HCT116 (cell line): ENCODE measurements at regions not wholly inside any gene's neighbourhood (a gene's known extent, or its start where the extent isn't known, plus 50 kb on each side); places are given as distances from the start of the nearest gene placed in this dataset.

ENCODE experiments used
- ATAC-seq: fragments of 200-7000 bp; cut with Tn5 transposase; 2 replicates; pipeline ENCODE4 v1.9.1; 2020; ENCODE audit warnings: mild to moderate bottlenecking, moderate library complexity
- BruUV-seq: library from RNA; stranded (reverse); fragments of 400-500 nt; replicated peaks from 2 replicates; lab custom pipeline; 2021; lab: Mats Ljungman, UMichigan
- CTCF ChIA-PET: fragments of 300-600 bp; sonication (Branson Sonifier 250); formaldehyde crosslinking; loops from one replicate; lab custom pipeline; 2021; ENCODE audit warnings: antibody characterized with exemption; lab: Charles Lee
- POLR2A ChIA-PET: fragments of 300-600, 350-600 bp; sonication (Branson Sonifier 250); formaldehyde crosslinking; loops from one replicate; lab custom pipeline; 2021; ENCODE audit warnings: antibody characterized with exemption; lab: Charles Lee
- RAD21 ChIA-PET, 2 experiments: fragments of 300-600 bp; sonication (Branson Sonifier 250); formaldehyde crosslinking; loops; one replicate each; lab custom pipeline; 2023; ENCODE audit warnings: low total read pairs in 2 of 2; ENCODE audit not compliant: uncharacterized antibody in 2 of 2, unreplicated experiment in 2 of 2, low non-redundant PET in 1 of 2; lab: Charles Lee
- DNase-seq: peaks from one replicate; pipeline ENCODE4 v3.0.0-alpha.2; 2010; ENCODE audit warnings: low read depth, low spot score
- H2AFZ ChIP-seq: fragments of 200-600 bp; shearing (Covaris generic), sonication (generic); 2 replicates; pipeline ENCODE4 v1.6.1; 2017; ENCODE audit warnings: low read depth, mixed run types, mixed read lengths, antibody characterized with exemption, low read length; ENCODE audit not compliant: poor library complexity, severe bottlenecking
- H3K27ac ChIP-seq: 2 replicates; pipeline ENCODE4 v1.5.1; 2012; ENCODE audit warnings: low read depth, low read length
- H3K27me3 ChIP-seq: fragments of 200-600 bp; sonication (generic); 2 replicates; pipeline ENCODE4 v1.6.1; 2016; ENCODE audit warnings: mixed run types, low read length, mixed read lengths; ENCODE audit not compliant: insufficient read depth
- H3K36me3 ChIP-seq, 2 experiments: fragments of 200-500 bp in 1 of 2; fragments of 200-600 bp in 1 of 2; sonication (Bioruptor generic) in 1 of 2; sonication (generic) in 1 of 2; 2 replicates each; pipeline versions ENCODE4 v1.5.1 to v1.6.1; 2014 to 2016; ENCODE audit warnings: low read length in 2 of 2, inconsistent platforms in 1 of 2, mixed read lengths in 1 of 2, mixed run types in 1 of 2; ENCODE audit not compliant: insufficient read depth in 2 of 2, control insufficient read depth in 1 of 2
- H3K4me1 ChIP-seq, 2 experiments: fragments of 200-600 bp in 1 of 2; sonication (generic) in 1 of 2; 2 replicates each; pipeline versions ENCODE4 v1.5.1 to v1.6.1; 2012 to 2017; ENCODE audit warnings: low read length in 2 of 2, inconsistent platforms in 1 of 2, mild to moderate bottlenecking in 1 of 2, mixed read lengths in 1 of 2, mixed run types in 1 of 2, moderate library complexity in 1 of 2; ENCODE audit not compliant: insufficient read depth in 2 of 2, control insufficient read depth in 1 of 2
- H3K4me2 ChIP-seq: fragments of 200-600 bp; sonication (generic); 2 replicates; pipeline ENCODE4 v1.6.1; 2017; ENCODE audit warnings: mixed run types, low read length, mixed read lengths
- H3K4me3 ChIP-seq, 2 experiments: fragments of 200-600 bp in 1 of 2; sonication (generic) in 1 of 2; replicated peaks in 1 of 2; 2 replicates each; pipeline ENCODE4 v1.5.1; 2011 to 2016; ENCODE audit warnings: low read length in 2 of 2, control low read depth in 1 of 2, low read depth in 1 of 2, mild to moderate bottlenecking in 1 of 2, mixed read lengths in 1 of 2, mixed run types in 1 of 2
- H3K79me2 ChIP-seq: fragments of 200-600 bp; sonication (generic); 2 replicates; pipeline ENCODE4 v1.6.1; 2017; ENCODE audit warnings: mild to moderate bottlenecking, mixed run types, low read length, moderate library complexity, mixed read lengths; ENCODE audit not compliant: insufficient read depth
- H3K9ac ChIP-seq: fragments of 200-600 bp; sonication (generic); 2 replicates; pipeline ENCODE4 v1.6.1; 2016; ENCODE audit warnings: low read length, mixed read lengths
- H3K9me2 ChIP-seq: fragments of 200-600 bp; sonication (generic), shearing (Covaris generic); 2 replicates; pipeline ENCODE4 v1.6.1; 2017; ENCODE audit warnings: mixed run types, mild to moderate bottlenecking, moderate library complexity; ENCODE audit not compliant: insufficient read depth
- H3K9me3 ChIP-seq, 2 experiments: fragments of 200-500 bp in 1 of 2; fragments of 200-600 bp in 1 of 2; sonication (Bioruptor generic) in 1 of 2; sonication (generic) in 1 of 2; 2 replicates each; pipeline ENCODE4 v1.6.1; 2014 to 2017; ENCODE audit warnings: low read length in 2 of 2, mixed read lengths in 2 of 2, inconsistent platforms in 1 of 2, low read depth in 1 of 2, mild to moderate bottlenecking in 1 of 2, mixed run types in 1 of 2, moderate library complexity in 1 of 2; ENCODE audit not compliant: control insufficient read depth in 1 of 2, insufficient read depth in 1 of 2
- H4K20me1 ChIP-seq: fragments of 200-600 bp; sonication (generic), shearing (Covaris generic); 2 replicates; pipeline ENCODE4 v1.6.1; 2017; ENCODE audit warnings: mixed run types, mild to moderate bottlenecking, moderate library complexity; ENCODE audit not compliant: insufficient read depth
- ATF3 ChIP-seq: IDR thresholded peaks from 2 replicates; pipeline ENCODE4 v1.6.1; 2012
- CBX3 ChIP-seq: IDR thresholded peaks from 2 replicates; pipeline ENCODE4 v1.6.1; 2012; ENCODE audit warnings: low read depth
- CEBPB ChIP-seq: IDR thresholded peaks from 2 replicates; pipeline ENCODE4 v1.6.1; 2012; ENCODE audit warnings: low read depth
- CTCF ChIP-seq, 3 experiments: fragments of 200-600 bp in 1 of 3; sonication (generic) in 1 of 3; IDR thresholded peaks in 2 of 3; conservative IDR thresholded peaks in 1 of 3; 2 replicates each; pipeline ENCODE4 v1.5.1; 2012 to 2017; ENCODE audit warnings: low read depth in 2 of 3, low read length in 2 of 3, antibody characterized with exemption in 1 of 3, borderline replicate concordance in 1 of 3, control low read depth in 1 of 3, mild to moderate bottlenecking in 1 of 3, mixed read lengths in 1 of 3, mixed run types in 1 of 3, moderate library complexity in 1 of 3; ENCODE audit not compliant: insufficient read depth in 1 of 3
- EGR1 ChIP-seq: IDR thresholded peaks from 2 replicates; pipeline ENCODE4 v1.6.1; 2012; ENCODE audit warnings: low read depth
- ELF1 ChIP-seq: IDR thresholded peaks from 2 replicates; pipeline ENCODE4 v1.6.1; 2012; ENCODE audit warnings: low read depth, borderline replicate concordance
- EZH2phosphoT487 ChIP-seq: fragments of 200-600 bp; IDR thresholded peaks from 2 replicates; pipeline ENCODE4 v1.6.1; 2018; ENCODE audit warnings: antibody characterized with exemption, borderline replicate concordance
- JUND ChIP-seq: IDR thresholded peaks from 2 replicates; pipeline ENCODE4 v1.6.1; 2012
- MAX ChIP-seq: IDR thresholded peaks from 2 replicates; pipeline ENCODE4 v1.6.1; 2012
- POLR2A ChIP-seq: IDR thresholded peaks from 2 replicates; pipeline ENCODE4 v1.7.0; 2011; ENCODE audit warnings: borderline replicate concordance; ENCODE audit not compliant: insufficient read depth, insufficient read length; ENCODE audit errors: extremely low read depth
- RAD21 ChIP-seq: IDR thresholded peaks from 2 replicates; pipeline ENCODE4 v1.6.1; 2012; ENCODE audit warnings: low read depth, mild to moderate bottlenecking
- REST ChIP-seq: IDR thresholded peaks from 2 replicates; pipeline ENCODE4 v1.6.1; 2012; ENCODE audit warnings: low read depth
- SIN3A ChIP-seq: IDR thresholded peaks from 2 replicates; pipeline ENCODE4 v1.6.1; 2012; ENCODE audit warnings: low read depth
- SP1 ChIP-seq: IDR thresholded peaks from 2 replicates; pipeline ENCODE4 v1.6.1; 2012; ENCODE audit warnings: low read depth
- SRF ChIP-seq: IDR thresholded peaks from 2 replicates; pipeline ENCODE4 v1.6.1; 2012; ENCODE audit warnings: low read depth
- TCF7L2 ChIP-seq: IDR thresholded peaks from 2 replicates; pipeline ENCODE4 v1.7.0; 2011; ENCODE audit warnings: borderline replicate concordance, inconsistent platforms; ENCODE audit not compliant: insufficient read depth, insufficient read length; ENCODE audit errors: extremely low read depth
- YY1 ChIP-seq: IDR thresholded peaks from 2 replicates; pipeline ENCODE4 v1.6.1; 2011; ENCODE audit warnings: low read length, low read depth, moderate library complexity, mild to moderate bottlenecking; ENCODE audit not compliant: insufficient replicate concordance; ENCODE audit errors: extremely low read depth
- ZBTB33 ChIP-seq: IDR thresholded peaks from 2 replicates; pipeline ENCODE4 v1.6.1; 2011; ENCODE audit warnings: mild to moderate bottlenecking, low read length, moderate library complexity; ENCODE audit not compliant: insufficient replicate concordance; ENCODE audit errors: extremely low read depth
- ZFX ChIP-seq: fragments of 450-650 bp; IDR thresholded peaks from 2 replicates; pipeline ENCODE4 v1.6.1; 2017
- ZNF274 ChIP-seq: fragments of 200-500 bp; sonication (Bioruptor generic); IDR thresholded peaks from 2 replicates; pipeline ENCODE4 v1.6.1; 2014; ENCODE audit warnings: mild to moderate bottlenecking, low read depth, low read length, inconsistent platforms
- intact Hi-C: fragments of 100-400 bp; cut with micrococcal nuclease; formaldehyde crosslinking; loops from 2 replicates; pipeline ENCODE4 v1.10.0; 2022

- RAD21 ChIA-PET, result no interaction called here
- Histone ChIP-seq H3K79me2 (no peaks in the 10 kb centered on the region), H3K4me2 (no peak overlapping the region), H4K20me1 (no peaks in the 10 kb centered on the region), H3K36me3 (no peaks in the 10 kb centered on the region), H3K27me3 (no peaks in the 10 kb centered on the region), H3K9me3 (peaks cover 7 to 27% of the 10 kb centered on the region in 2 experiments; a peak in 2 of 4 replicates), H3K4me3 (no peak overlapping the region), H3K27ac (no peak overlapping the region), H3K9me2 (no peaks in the 10 kb centered on the region), H3K9ac (no peak overlapping the region), H2AFZ (no peak overlapping the region), H3K4me1 (no peaks in the 10 kb centered on the region)
- ATAC-seq (no peak), DNase-seq (no peak)
- POLR2A ChIA-PET, result no interaction called here
- intact Hi-C loops, result no loop called here
- CTCF ChIA-PET, result no interaction called here
- BruUV-seq, result no TSS peak
- TF ChIP-seq JUND (no peak), TCF7L2 (no peak), POLR2A (no peak), ZBTB33 (no peak), REST (no peak), YY1 (no peak), EZH2phosphoT487 (no peak), ZFX (no peak), ATF3 (no peak), CEBPB (no peak), SP1 (no peak), EGR1 (no peak), CTCF (IDR thresholded peaks at IDR 0.05 in 2 of 3, conservative IDR thresholded peaks at IDR 0.05 in 1 of 3; ENCODE audit: borderline replicate concordance in 1 of 3, insufficient read depth in 1 of 3, low read depth in 2 of 3, low read length in 2 of 3) (no peak), SRF (no peak), ELF1 (no peak), MAX (no peak), SIN3A (no peak), RAD21 (no peak), CBX3 (no peak), ZNF274 (no peak)
These were observed 210.2 kb upstream of the ADARB2 start for GRCh38 chr10:1947464-1948003.
